ENCODE measurements at regions not wholly inside any gene's neighbourhood (a gene's known extent, or its start where the extent isn't known, plus 50 kb on each side); places are given as distances from the start of the nearest gene placed in this dataset.

- TF ChIP-seq, protein P1, sequence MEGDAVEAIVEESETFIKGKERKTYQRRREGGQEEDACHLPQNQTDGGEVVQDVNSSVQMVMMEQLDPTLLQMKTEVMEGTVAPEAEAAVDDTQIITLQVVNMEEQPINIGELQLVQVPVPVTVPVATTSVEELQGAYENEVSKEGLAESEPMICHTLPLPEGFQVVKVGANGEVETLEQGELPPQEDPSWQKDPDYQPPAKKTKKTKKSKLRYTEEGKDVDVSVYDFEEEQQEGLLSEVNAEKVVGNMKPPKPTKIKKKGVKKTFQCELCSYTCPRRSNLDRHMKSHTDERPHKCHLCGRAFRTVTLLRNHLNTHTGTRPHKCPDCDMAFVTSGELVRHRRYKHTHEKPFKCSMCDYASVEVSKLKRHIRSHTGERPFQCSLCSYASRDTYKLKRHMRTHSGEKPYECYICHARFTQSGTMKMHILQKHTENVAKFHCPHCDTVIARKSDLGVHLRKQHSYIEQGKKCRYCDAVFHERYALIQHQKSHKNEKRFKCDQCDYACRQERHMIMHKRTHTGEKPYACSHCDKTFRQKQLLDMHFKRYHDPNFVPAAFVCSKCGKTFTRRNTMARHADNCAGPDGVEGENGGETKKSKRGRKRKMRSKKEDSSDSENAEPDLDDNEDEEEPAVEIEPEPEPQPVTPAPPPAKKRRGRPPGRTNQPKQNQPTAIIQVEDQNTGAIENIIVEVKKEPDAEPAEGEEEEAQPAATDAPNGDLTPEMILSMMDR (IDR thresholded peaks at IDR 0.05): no peak
- no peak for TF ChIP-seq EP300 (IDR thresholded peaks at IDR 0.05)
- TF ChIP-seq POLR2AphosphoS5 (IDR thresholded peaks at IDR 0.05): no peak
- TF ChIP-seq POLR2A (IDR thresholded peaks at IDR 0.05): no peak
Observed at GRCh38 chr18:39564716-39565115, 1999.1 kb upstream of the CELF4 start.
